ENCODE measurements at regions not wholly inside any gene's neighbourhood (a gene's known extent, or its start where the extent isn't known, plus 50 kb on each side); places are given as distances from the start of the nearest gene placed in this dataset.

GRCh38 chr6:150783813-150784212, 81.7 kb upstream of the MTHFD1L start:
- TF ChIP-seq EZH2 (IDR thresholded peaks at IDR 0.05; ENCODE audit: low read length, unreplicated experiment) = no peak
- TF ChIP-seq CTCF (conservative IDR thresholded peaks at IDR 0.05; ENCODE audit: low read depth, low read length) = no peak

Data from PC-3 (cell line).